Esophagus muscularis mucosa (tissue), 4 donors: ENCODE measurements at regions not wholly inside any gene's neighbourhood (a gene's known extent, or its start where the extent isn't known, plus 50 kb on each side); places are given as distances from the start of the nearest gene placed in this dataset.

ENCODE experiments used
- DNase-seq: peaks from one replicate; pipeline ENCODE4 v3.0.0-alpha.2; 2017; ENCODE audit errors: extremely low spot score
- H3K27ac ChIP-seq, 4 donors: fragments of 200-600 bp; sonication (generic); replicated peaks in 1 of 4; 1 replicate in 3 of 4; 2 replicates in 1 of 4; pipeline ENCODE4 v1.5.1; 2016 to 2019; ENCODE audit warnings: mild to moderate bottlenecking in 1 of 4
- H3K27me3 ChIP-seq, 4 donors: fragments of 200-600 bp; sonication (generic); one replicate each; pipeline versions ENCODE4 v1.5.1 to v1.6.0; 2016 to 2019
- H3K36me3 ChIP-seq, 4 donors: fragments of 200-600 bp; sonication (generic); one replicate each; pipeline ENCODE4 v1.5.1; 2016 to 2019
- H3K4me1 ChIP-seq, 4 donors: fragments of 200-600 bp; sonication (generic); one replicate each; pipeline ENCODE4 v1.5.1; 2016 to 2019
- H3K4me3 ChIP-seq, 4 donors: fragments of 200-600 bp; sonication (generic); 1 replicate in 2 of 4; 2 replicates in 2 of 4; pipeline ENCODE4 v1.5.1; 2016 to 2019; ENCODE audit warnings: mild to moderate bottlenecking in 4 of 4, moderate library complexity in 1 of 4
- H3K9me3 ChIP-seq, 4 donors: fragments of 200-600 bp; sonication (generic); 1 replicate in 3 of 4; 2 replicates in 1 of 4; pipeline ENCODE4 v1.5.1; 2016 to 2019
- CTCF ChIP-seq, 3 experiments: fragments of 200-600 bp in 2 of 3; fragments of 450-650 bp in 1 of 3; sonication (generic) in 2 of 3; IDR thresholded peaks; one replicate each; pipeline ENCODE4 v1.5.1; 2017 to 2019; ENCODE audit warnings: antibody characterized with exemption in 3 of 3, mild to moderate bottlenecking in 2 of 3, moderate library complexity in 1 of 3
- EP300 ChIP-seq: sonication (generic); formaldehyde crosslinking; IDR thresholded peaks from one replicate; pipeline ENCODE4 v1.6.1; 2017; ENCODE audit warnings: antibody characterized with exemption
- POLR2A ChIP-seq: fragments of 450-650 bp; IDR thresholded peaks from one replicate; pipeline ENCODE4 v1.6.1; 2017; ENCODE audit warnings: antibody characterized with exemption, moderate library complexity, mild to moderate bottlenecking, low read depth
- POLR2AphosphoS5 ChIP-seq, 2 donors: sonication (generic); formaldehyde crosslinking; IDR thresholded peaks; one replicate each; pipeline ENCODE4 v1.6.1; 2017; ENCODE audit warnings: antibody characterized with exemption in 2 of 2
- WGBS: methylation state at CpG from one replicate; pipeline ENCODE4 v1.1.5; 2018; 5-methylcytosine and 5-hydroxymethylcytosine counted together
- intact Hi-C: fragments of 100-400 bp; cut with DNase I; formaldehyde crosslinking; loops from one replicate; pipeline ENCODE4 v1.15.1; 2023

GRCh38 chr4:22315628-22316027, 200.2 kb downstream of the ADGRA3 start:
- TF ChIP-seq EP300, result no peak
- no peak for TF ChIP-seq CTCF (IDR thresholded peaks at IDR 0.05)
- no peak for TF ChIP-seq POLR2AphosphoS5 (IDR thresholded peaks at IDR 0.05)
- TF ChIP-seq POLR2A, result no peak
- Histone ChIP-seq H3K4me1 (no peaks in the 10 kb centered on the region), H3K27ac (no peak overlapping the region), H3K36me3 (no peaks in the 10 kb centered on the region), H3K4me3 (no peak overlapping the region), H3K9me3 (no peaks in the 10 kb centered on the region), H3K27me3 (no peaks in the 10 kb centered on the region)
- intact Hi-C loops, result no loop called here
- WGBS, result 67% methylated on average over 2 of the region's 2 CpGs
- DNase-seq, result no peak

- intact Hi-C loops, result no loop called here
- no peak for DNase-seq
- Histone ChIP-seq H3K9me3 (no peaks in the 10 kb centered on the region), H3K36me3 (no peaks in the 10 kb centered on the region), H3K4me3 (no peak overlapping the region), H3K27ac (no peak overlapping the region), H3K27me3 (no peaks in the 10 kb centered on the region), H3K4me1 (no peaks in the 10 kb centered on the region)
- TF ChIP-seq POLR2A (no peak), POLR2AphosphoS5 (IDR thresholded peaks at IDR 0.05) (no peak), EP300 (no peak), CTCF (IDR thresholded peaks at IDR 0.05) (no peak)
Measured at GRCh38 chr4:22313976-22314375, 201.9 kb downstream of the ADGRA3 start.

- Histone ChIP-seq H3K27me3 (no peaks in the 10 kb centered on the region), H3K4me1 (no peaks in the 10 kb centered on the region), H3K4me3 (no peak overlapping the region), H3K36me3 (no peaks in the 10 kb centered on the region), H3K27ac (no peak overlapping the region), H3K9me3 (no peaks in the 10 kb centered on the region)
- TF ChIP-seq POLR2AphosphoS5 (IDR thresholded peaks at IDR 0.05) (no peak), EP300 (no peak)
- no peak for DNase-seq
- intact Hi-C loops, result no loop called here
- 91% methylated on average over 4 of the region's 4 CpGs for WGBS
Measured at GRCh38 chr4:22312113-22312512, 203.8 kb downstream of the ADGRA3 start.

- WGBS, result 79% methylated on average over 2 of the region's 2 CpGs
- TF ChIP-seq POLR2AphosphoS5 (IDR thresholded peaks at IDR 0.05) (no peak), EP300 (no peak), CTCF (IDR thresholded peaks at IDR 0.05) (no peak), POLR2A (no peak)
- Histone ChIP-seq H3K4me3 (no peak overlapping the region), H3K36me3 (no peaks in the 10 kb centered on the region), H3K4me1 (no peaks in the 10 kb centered on the region), H3K27me3 (no peaks in the 10 kb centered on the region), H3K9me3 (peaks cover 0 to 11% (median 5%) of the 10 kb centered on the region in 4 donors), H3K27ac (no peak overlapping the region)
- intact Hi-C loops, result no loop called here
- DNase-seq, result no peak
Measured at GRCh38 chr4:22301253-22301652, 214.6 kb downstream of the ADGRA3 start.

- H3K4me1 ChIP-seq, result no peaks in the 10 kb centered on the region
- intact Hi-C loops, result no loop called here
- H3K4me3 ChIP-seq, result no peak overlapping the region
- TF ChIP-seq POLR2AphosphoS5 (IDR thresholded peaks at IDR 0.05), result no peak
- TF ChIP-seq POLR2A, result no peak
- TF ChIP-seq EP300, result no peak
- TF ChIP-seq CTCF (IDR thresholded peaks at IDR 0.05), result no peak
- H3K27me3 ChIP-seq, result no peaks in the 10 kb centered on the region
- H3K36me3 ChIP-seq, result no peaks in the 10 kb centered on the region
- H3K27ac ChIP-seq, result no peak overlapping the region
- WGBS, result 88% methylated on average over 3 of the region's 3 CpGs
- DNase-seq, result no peak
- peaks cover 0 to 11% (median 5%) of the 10 kb centered on the region in 4 donors for H3K9me3 ChIP-seq
Measured at GRCh38 chr4:22299678-22300077, 216.2 kb downstream of the ADGRA3 start.
